ENCODE measurements at regions not wholly inside any gene's neighbourhood (a gene's known extent, or its start where the extent isn't known, plus 50 kb on each side); places are given as distances from the start of the nearest gene placed in this dataset.
A peak's percentile ranks its signal among the peaks of the same experiment; 100 is the strongest.
"Not testable (repeated sequence)": the region's sequence is repeated elsewhere in the genome, so short reads cannot be mapped to it uniquely, and the experiment has no call there.

GRCh38 chr9:31519011-31519410, 865.4 kb upstream of the ACO1 start:
- no peak for DNase-seq

- no peak for DNase-seq
Observed at GRCh38 chr9:31519424-31519823, 865.0 kb upstream of the ACO1 start.

GRCh38 chr9:31519826-31520225, 864.6 kb upstream of the ACO1 start:
- DNase-seq, result no peak

- no peak for DNase-seq
Observed at GRCh38 chr9:31520301-31521085, 864.0 kb upstream of the ACO1 start.

- no peak for DNase-seq
Observed at GRCh38 chr9:31535651-31536050, 848.8 kb upstream of the ACO1 start.

GRCh38 chr9:31536471-31536870, 848.0 kb upstream of the ACO1 start:
- DNase-seq, result no peak

GRCh38 chr9:31541721-31542281, 842.6 kb upstream of the ACO1 start:
- DNase-seq, result peak in 12 of 56 donors; percentile 1 to 50 (median 11)

- peak in 3 of 56 donors; percentile 0 to 3 (median 2) for DNase-seq
Observed at GRCh38 chr9:31542384-31543055, 841.9 kb upstream of the ACO1 start.

GRCh38 chr9:31554941-31555340, 829.5 kb upstream of the ACO1 start:
- DNase-seq, result no peak

GRCh38 chr9:31556667-31557463, 827.6 kb upstream of the ACO1 start:
- no peak for DNase-seq

- not testable (repeated sequence) for DNase-seq
Observed at GRCh38 chr9:31572190-31572589, 812.3 kb upstream of the ACO1 start.

- DNase-seq, result no peak
Observed at GRCh38 chr9:31573561-31573960, 810.9 kb upstream of the ACO1 start.

GRCh38 chr9:31574006-31574765, 810.3 kb upstream of the ACO1 start:
- no peak for DNase-seq

GRCh38 chr9:31582071-31582470, 802.4 kb upstream of the ACO1 start:
- DNase-seq, result no peak

GRCh38 chr9:31582561-31582960, 801.9 kb upstream of the ACO1 start:
- DNase-seq, result no peak

GRCh38 chr9:31585158-31585557, 799.3 kb upstream of the ACO1 start:
- no peak for DNase-seq

GRCh38 chr9:31587146-31587545, 797.3 kb upstream of the ACO1 start:
- DNase-seq, result no peak

GRCh38 chr9:31588006-31588405, 796.4 kb upstream of the ACO1 start:
- peak in 8 of 56 donors; percentile 2 to 24 (median 7) for DNase-seq

- no peak for DNase-seq
Observed at GRCh38 chr9:31588756-31589155, 795.7 kb upstream of the ACO1 start.

- no peak for DNase-seq
Observed at GRCh38 chr9:31590091-31590490, 794.4 kb upstream of the ACO1 start.

GRCh38 chr9:31597086-31597485, 787.4 kb upstream of the ACO1 start:
- not testable (repeated sequence) for DNase-seq

Data from nucleus accumbens (tissue), 56 donors.